Activated CD4-positive, alpha-beta memory T cell treated with anti-CD3 and anti-CD28 coated beads for 36 hours (primary cell): ENCODE measurements at regions not wholly inside any gene's neighbourhood (a gene's known extent, or its start where the extent isn't known, plus 50 kb on each side); places are given as distances from the start of the nearest gene placed in this dataset.

Source experiments
- CTCF ChIA-PET: fragments of 350-600 bp; sonication (Branson Sonifier 250); formaldehyde crosslinking; loops from one replicate; lab custom pipeline; 2021; ENCODE audit warnings: antibody characterized with exemption, inconsistent platforms; lab: Charles Lee
- POLR2A ChIA-PET: fragments of 350-600 bp; sonication (Branson Sonifier 250); formaldehyde crosslinking; loops from one replicate; lab custom pipeline; 2021; ENCODE audit warnings: antibody characterized with exemption; lab: Charles Lee
- DNase-seq: peaks from one replicate; pipeline ENCODE4 v3.0.0-alpha.2; 2020
- H3K27ac Mint-ChIP-seq: one replicate; pipeline ENCODE4 v1.8.0; 2021; ENCODE audit warnings: mixed read lengths
- H3K27me3 Mint-ChIP-seq: one replicate; pipeline ENCODE4 v1.8.0; 2021; ENCODE audit warnings: mixed read lengths
- H3K36me3 Mint-ChIP-seq: one replicate; pipeline ENCODE4 v1.8.0; 2021; ENCODE audit warnings: mixed read lengths
- H3K4me1 Mint-ChIP-seq: one replicate; pipeline ENCODE4 v1.8.0; 2021; ENCODE audit warnings: low read depth, mixed read lengths
- H3K4me3 Mint-ChIP-seq: one replicate; pipeline ENCODE4 v1.8.0; 2021; ENCODE audit warnings: mild to moderate bottlenecking, mixed read lengths
- H3K9me3 Mint-ChIP-seq: one replicate; pipeline ENCODE4 v1.8.0; 2021; ENCODE audit warnings: mixed read lengths
- intact Hi-C: fragments of 100-400 bp; cut with micrococcal nuclease; formaldehyde crosslinking; loops from one replicate; pipeline ENCODE4 v1.15.1; 2023

GRCh38 chr15:38708672-38709180 is 144.1 kb upstream of the RASGRP1 start:
- ChIA-PET CTCF (interaction anchor here (0.6 to 14.0 kb wide), 15 partner anchors 10 to 1050 kb away, joined by 3 to 266 read pairs (median 5); partner anchors contain the start of gene THBS1), POLR2A (no interaction called here)
- peaks cover 7% of the 10 kb centered on the region for H3K4me1 Mint-ChIP-seq
- no peak for DNase-seq
- H3K27me3 Mint-ChIP-seq = no peaks in the 10 kb centered on the region
- no peak overlapping the region for H3K4me3 Mint-ChIP-seq
- H3K27ac Mint-ChIP-seq = no peak overlapping the region
- intact Hi-C loops = loop anchor here (2.0 to 10.0 kb wide), 3 partner anchors 106 to 1049 kb away; partner anchors contain the start of gene THBS1
- H3K36me3 Mint-ChIP-seq = no peaks in the 10 kb centered on the region
- H3K9me3 Mint-ChIP-seq = no peaks in the 10 kb centered on the region

GRCh38 chr15:38709196-38709595 is 144.6 kb upstream of the RASGRP1 start:
- peaks cover 7% of the 10 kb centered on the region for H3K4me1 Mint-ChIP-seq
- no peak overlapping the region for H3K27ac Mint-ChIP-seq
- ChIA-PET CTCF (no interaction called here), POLR2A (no interaction called here)
- H3K4me3 Mint-ChIP-seq = no peak overlapping the region
- intact Hi-C loops = loop anchor here (2.0 to 10.0 kb wide), 3 partner anchors 106 to 1048 kb away; partner anchors contain the start of gene THBS1
- no peak for DNase-seq
- H3K27me3 Mint-ChIP-seq = no peaks in the 10 kb centered on the region
- H3K36me3 Mint-ChIP-seq = no peaks in the 10 kb centered on the region
- no peaks in the 10 kb centered on the region for H3K9me3 Mint-ChIP-seq

- no peaks in the 10 kb centered on the region for H3K36me3 Mint-ChIP-seq
- ChIA-PET CTCF (interaction anchor here (0.8 to 1.0 kb wide), 2 partner anchors 15 to 275 kb away, joined by 3 to 6 read pairs; no protein-coding TSS in a partner anchor), POLR2A (no interaction called here)
- intact Hi-C loops = no loop called here
- H3K27ac Mint-ChIP-seq = no peak overlapping the region
- no peak for DNase-seq
- no peaks in the 10 kb centered on the region for H3K4me1 Mint-ChIP-seq
- no peaks in the 10 kb centered on the region for H3K9me3 Mint-ChIP-seq
- no peaks in the 10 kb centered on the region for H3K27me3 Mint-ChIP-seq
- H3K4me3 Mint-ChIP-seq = no peak overlapping the region
Measured at GRCh38 chr15:38714309-38715072, 149.9 kb upstream of the RASGRP1 start.

GRCh38 chr15:38720893-38721567 is 156.4 kb upstream of the RASGRP1 start:
- no peaks in the 10 kb centered on the region for H3K9me3 Mint-ChIP-seq
- intact Hi-C loops = no loop called here
- no peak overlapping the region for H3K4me3 Mint-ChIP-seq
- no peaks in the 10 kb centered on the region for H3K36me3 Mint-ChIP-seq
- H3K27ac Mint-ChIP-seq = no peak overlapping the region
- ChIA-PET POLR2A (no interaction called here), CTCF (no interaction called here)
- no peaks in the 10 kb centered on the region for H3K27me3 Mint-ChIP-seq
- no peak for DNase-seq
- no peaks in the 10 kb centered on the region for H3K4me1 Mint-ChIP-seq

- Mint-ChIP-seq H3K27ac (no peak overlapping the region), H3K27me3 (no peaks in the 10 kb centered on the region), H3K4me3 (no peak overlapping the region), H3K36me3 (no peaks in the 10 kb centered on the region), H3K9me3 (no peaks in the 10 kb centered on the region), H3K4me1 (no peaks in the 10 kb centered on the region)
- intact Hi-C loops = no loop called here
- POLR2A ChIA-PET = no interaction called here
- CTCF ChIA-PET = no interaction called here
- no peak for DNase-seq
Measured at GRCh38 chr15:38721568-38721945, 156.9 kb upstream of the RASGRP1 start.

GRCh38 chr15:38722236-38722635 is 157.6 kb upstream of the RASGRP1 start:
- Mint-ChIP-seq H3K4me1 (no peaks in the 10 kb centered on the region), H3K27me3 (no peaks in the 10 kb centered on the region), H3K9me3 (no peaks in the 10 kb centered on the region), H3K4me3 (no peak overlapping the region), H3K27ac (no peak overlapping the region), H3K36me3 (no peaks in the 10 kb centered on the region)
- intact Hi-C loops = no loop called here
- CTCF ChIA-PET = interaction anchor here (0.5 to 3.2 kb wide), 5 partner anchors 15 to 1035 kb away, joined by 3 to 13 read pairs (median 10); no protein-coding TSS in a partner anchor
- no peak for DNase-seq
- POLR2A ChIA-PET = no interaction called here

GRCh38 chr15:38724827-38725226 is 160.2 kb upstream of the RASGRP1 start:
- Mint-ChIP-seq H3K9me3 (no peaks in the 10 kb centered on the region), H3K36me3 (no peaks in the 10 kb centered on the region), H3K27ac (no peak overlapping the region), H3K27me3 (peaks cover 2% of the 10 kb centered on the region), H3K4me1 (no peaks in the 10 kb centered on the region), H3K4me3 (no peak overlapping the region)
- POLR2A ChIA-PET = no interaction called here
- intact Hi-C loops = no loop called here
- DNase-seq = no peak
- CTCF ChIA-PET = interaction anchor here (0.6 to 3.2 kb wide), 2 partner anchors 26 to 1062 kb away, joined by 3 to 10 read pairs; no protein-coding TSS in a partner anchor

- intact Hi-C loops = no loop called here
- Mint-ChIP-seq H3K27ac (no peak overlapping the region), H3K36me3 (no peaks in the 10 kb centered on the region), H3K4me3 (no peak overlapping the region), H3K9me3 (no peaks in the 10 kb centered on the region), H3K4me1 (no peaks in the 10 kb centered on the region), H3K27me3 (peaks cover 4% of the 10 kb centered on the region)
- ChIA-PET CTCF (interaction anchor here (1.3 kb wide), 1 partner anchor 19 kb away, joined by 3 read pairs; no protein-coding TSS in a partner anchor), POLR2A (no interaction called here)
- no peak for DNase-seq
Measured at GRCh38 chr15:38726187-38726586, 161.6 kb upstream of the RASGRP1 start.

GRCh38 chr15:38733331-38733730 is 168.7 kb upstream of the RASGRP1 start:
- DNase-seq = no peak
- H3K36me3 Mint-ChIP-seq = no peaks in the 10 kb centered on the region
- H3K27me3 Mint-ChIP-seq = peaks cover 4% of the 10 kb centered on the region
- ChIA-PET POLR2A (no interaction called here), CTCF (interaction anchor here (1.7 kb wide), 1 partner anchor 34 kb away, joined by 3 read pairs; no protein-coding TSS in a partner anchor)
- H3K4me1 Mint-ChIP-seq = no peaks in the 10 kb centered on the region
- intact Hi-C loops = no loop called here
- no peak overlapping the region for H3K27ac Mint-ChIP-seq
- no peak overlapping the region for H3K4me3 Mint-ChIP-seq
- peaks cover 5% of the 10 kb centered on the region for H3K9me3 Mint-ChIP-seq

- intact Hi-C loops = no loop called here
- H3K27me3 Mint-ChIP-seq = peaks cover 4% of the 10 kb centered on the region
- no peak for DNase-seq
- no peak overlapping the region for H3K4me3 Mint-ChIP-seq
- POLR2A ChIA-PET = no interaction called here
- H3K36me3 Mint-ChIP-seq = no peaks in the 10 kb centered on the region
- CTCF ChIA-PET = no interaction called here
- no peaks in the 10 kb centered on the region for H3K9me3 Mint-ChIP-seq
- H3K27ac Mint-ChIP-seq = no peak overlapping the region
- H3K4me1 Mint-ChIP-seq = no peaks in the 10 kb centered on the region
Measured at GRCh38 chr15:38740206-38740605, 175.6 kb upstream of the RASGRP1 start.

GRCh38 chr15:38743147-38743546 is 178.5 kb upstream of the RASGRP1 start:
- no peaks in the 10 kb centered on the region for H3K4me1 Mint-ChIP-seq
- H3K4me3 Mint-ChIP-seq = no peak overlapping the region
- peaks cover 4% of the 10 kb centered on the region for H3K27me3 Mint-ChIP-seq
- ChIA-PET POLR2A (no interaction called here), CTCF (interaction anchor here (2.0 kb wide), 1 partner anchor 303 kb away, joined by 6 read pairs; no protein-coding TSS in a partner anchor)
- H3K36me3 Mint-ChIP-seq = no peaks in the 10 kb centered on the region
- no peak overlapping the region for H3K27ac Mint-ChIP-seq
- DNase-seq = no peak
- intact Hi-C loops = no loop called here
- no peaks in the 10 kb centered on the region for H3K9me3 Mint-ChIP-seq

GRCh38 chr15:38745126-38745525 is 180.5 kb upstream of the RASGRP1 start:
- POLR2A ChIA-PET = no interaction called here
- no peaks in the 10 kb centered on the region for H3K36me3 Mint-ChIP-seq
- H3K4me3 Mint-ChIP-seq = no peak overlapping the region
- intact Hi-C loops = no loop called here
- no peaks in the 10 kb centered on the region for H3K27me3 Mint-ChIP-seq
- DNase-seq = no peak
- no peaks in the 10 kb centered on the region for H3K9me3 Mint-ChIP-seq
- CTCF ChIA-PET = interaction anchor here (2.0 kb wide), 1 partner anchor 305 kb away, joined by 6 read pairs; no protein-coding TSS in a partner anchor
- no peak overlapping the region for H3K27ac Mint-ChIP-seq
- no peaks in the 10 kb centered on the region for H3K4me1 Mint-ChIP-seq
